Activated T-cell treated with anti-CD3 and anti-CD28 coated beads for 48 hours (primary cell): ENCODE measurements at regions not wholly inside any gene's neighbourhood (a gene's known extent, or its start where the extent isn't known, plus 50 kb on each side); places are given as distances from the start of the nearest gene placed in this dataset.
"Not testable (repeated sequence)": the region's sequence is repeated elsewhere in the genome, so short reads cannot be mapped to it uniquely, and the experiment has no call there.

Experiments used
- DNase-seq: peaks from one replicate; pipeline ENCODE4 v3.0.0-alpha.2; 2020; ENCODE audit warnings: low read depth

GRCh38 chr3:162398554-162398953, 901.9 kb downstream of the OTOL1 start:
- DNase-seq = no peak

DNA sequence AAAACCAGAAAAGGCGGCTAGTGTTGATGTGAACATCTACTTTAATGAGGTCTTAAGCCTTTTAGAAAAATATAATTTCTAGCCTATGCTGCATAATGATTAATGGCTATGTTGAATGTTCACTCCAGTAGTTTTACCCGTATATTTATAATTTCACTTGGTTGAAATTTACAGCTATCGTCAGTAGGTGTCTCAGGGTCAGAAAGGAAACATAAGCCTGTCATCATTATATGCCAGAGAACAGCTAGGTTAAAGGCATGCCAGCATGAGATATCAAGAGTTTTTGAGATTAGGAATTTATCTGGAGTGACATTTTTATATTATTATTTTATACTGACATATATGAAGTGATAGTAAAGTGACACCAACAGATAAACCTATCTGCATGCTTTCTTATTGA, 904.1 kb downstream of the OTOL1 start:
- no peak for DNase-seq

- not testable (repeated sequence) for DNase-seq
Observed at GRCh38 chr3:162411556-162411955, 914.9 kb downstream of the OTOL1 start.

GRCh38 chr3:162421721-162422120, 925.1 kb downstream of the OTOL1 start:
- DNase-seq = no peak

DNA sequence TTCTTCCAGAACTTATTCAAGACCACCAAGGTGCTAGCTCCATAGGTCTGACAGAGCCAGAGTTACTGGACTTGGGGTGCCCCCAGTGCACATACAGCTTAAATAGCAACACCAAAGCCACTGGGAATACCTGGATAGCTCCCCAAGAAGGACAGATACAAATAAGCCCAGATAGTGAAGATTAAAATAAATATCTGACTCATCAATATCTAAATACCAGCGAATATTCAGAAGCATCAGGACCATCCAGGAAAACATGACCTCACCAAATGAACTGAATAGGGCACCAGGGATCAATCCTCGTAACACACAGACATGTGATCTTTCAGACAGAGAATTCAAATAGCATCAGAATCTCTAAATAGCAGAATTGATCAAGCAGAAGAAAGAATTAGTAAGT, 931.6 kb downstream of the OTOL1 start:
- DNase-seq = no peak

- no peak for DNase-seq
Observed at GRCh38 chr3:162435750-162436149, 939.1 kb downstream of the OTOL1 start.

DNA sequence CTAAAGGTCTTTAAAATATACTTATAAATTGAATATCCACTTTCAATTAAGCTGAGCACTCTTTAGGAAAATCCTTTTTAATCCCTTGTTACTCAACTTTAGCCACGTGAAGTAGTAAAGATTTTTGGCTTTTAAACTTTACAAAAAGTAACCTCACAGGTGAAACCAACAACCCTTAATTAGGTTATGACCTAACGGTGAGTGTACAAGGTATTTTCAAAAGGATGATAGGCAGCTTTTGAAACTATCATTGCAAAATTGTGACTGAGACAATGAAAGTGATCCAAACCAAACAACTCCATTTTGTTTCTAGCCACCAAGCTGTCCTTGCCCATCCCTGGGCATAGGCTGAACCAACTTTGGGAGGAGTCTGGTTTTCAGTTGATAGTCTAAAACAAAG, 940.2 kb downstream of the OTOL1 start:
- no peak for DNase-seq

- no peak for DNase-seq
Observed at GRCh38 chr3:162437480-162437879, 940.9 kb downstream of the OTOL1 start.

DNA sequence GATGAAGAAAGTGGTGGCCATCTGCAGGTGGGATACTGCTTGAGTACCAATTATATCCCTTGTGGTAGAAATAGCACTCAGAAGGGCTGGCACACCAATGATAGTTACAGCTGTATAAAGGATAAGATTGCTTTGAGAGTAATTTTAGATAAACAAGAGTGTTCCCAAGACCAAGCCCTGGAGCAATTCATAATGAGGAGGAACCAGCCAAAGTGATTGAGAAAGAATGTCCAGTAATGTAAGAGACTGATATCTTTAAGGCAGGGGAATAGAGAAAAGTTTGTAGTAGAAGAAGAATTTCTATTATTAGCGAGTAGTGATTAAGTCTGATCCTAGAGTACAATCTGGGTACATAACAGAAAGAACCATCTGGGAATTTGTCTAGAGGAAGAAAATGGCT, 945.1 kb downstream of the OTOL1 start:
- DNase-seq = no peak

GRCh38 chr3:162443376-162443775, 946.8 kb downstream of the OTOL1 start:
- DNase-seq = no peak

DNA sequence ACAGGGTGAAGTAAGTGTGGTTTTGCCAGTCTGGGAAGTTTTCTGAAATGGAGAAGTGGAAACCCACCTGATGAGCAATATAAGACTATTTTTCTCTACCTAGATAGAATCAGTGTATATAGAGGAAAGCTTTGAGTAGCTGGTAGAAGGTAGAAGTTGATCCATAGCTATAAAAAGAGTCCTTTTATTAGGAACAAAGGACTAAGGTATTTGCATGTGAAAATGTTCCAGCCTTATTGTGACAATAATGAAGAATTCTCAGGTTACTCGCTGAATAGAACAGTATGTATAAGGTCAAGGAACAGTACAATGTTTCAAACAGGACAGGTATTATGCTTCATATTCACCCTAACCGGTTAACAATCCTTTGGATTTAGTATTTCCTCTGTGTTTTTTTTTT, 972.2 kb downstream of the OTOL1 start:
- no peak for DNase-seq

DNA sequence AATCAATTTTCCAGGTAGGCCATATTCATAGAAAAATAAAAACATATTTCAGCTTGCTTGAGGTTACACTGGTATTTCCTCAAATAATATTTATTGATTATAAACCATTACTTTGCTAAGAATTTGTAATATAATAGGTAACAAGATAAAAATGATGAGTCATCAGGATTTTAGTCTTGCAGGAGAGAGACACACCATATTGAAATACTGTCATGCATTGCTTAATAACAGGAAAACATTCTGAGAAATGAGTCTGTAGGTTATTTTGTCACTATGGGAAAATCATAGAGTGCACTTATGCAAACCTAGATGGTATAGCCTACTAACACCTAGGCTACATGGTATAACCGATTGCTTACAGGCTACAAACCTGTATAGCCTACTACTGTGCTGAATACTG, 990.5 kb downstream of the OTOL1 start:
- DNase-seq = no peak

DNA sequence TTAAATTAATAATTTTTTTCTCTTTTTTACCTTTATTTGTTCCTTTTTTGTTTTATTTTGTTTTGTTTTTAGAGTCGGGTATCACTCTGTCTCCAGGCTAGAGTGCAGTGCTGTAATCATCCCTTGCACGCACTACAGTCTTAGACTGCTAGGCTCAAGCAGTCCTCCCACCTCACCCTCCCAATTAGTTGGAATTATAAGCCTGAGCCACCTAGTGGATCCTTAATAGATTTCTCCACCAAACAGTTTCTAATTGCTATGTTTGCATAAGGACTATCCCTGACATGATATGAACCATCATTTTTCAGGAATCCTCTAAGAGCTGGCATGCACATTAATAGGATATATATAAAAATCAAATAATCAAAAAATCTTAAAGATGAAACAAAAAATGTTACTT, 993.2 kb downstream of the OTOL1 start:
- no peak for DNase-seq

DNA sequence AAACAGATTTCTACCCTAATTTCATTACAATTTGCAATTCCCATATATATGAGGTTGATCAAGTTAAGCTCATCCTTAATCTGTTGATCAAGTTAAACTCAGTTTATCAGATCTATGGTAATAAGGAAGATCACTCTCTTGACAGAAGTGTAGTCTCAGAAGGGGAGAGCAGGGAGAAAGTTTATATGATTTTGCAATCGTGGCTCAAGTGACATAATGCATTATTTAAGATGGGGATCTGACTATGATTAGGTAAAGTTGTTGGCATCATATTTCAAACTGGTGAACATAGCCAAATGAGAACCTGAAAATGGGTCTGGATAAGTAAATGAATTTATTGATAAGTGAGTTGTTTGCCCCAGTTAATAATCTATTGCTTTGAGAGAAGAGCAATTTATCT, 995.3 kb downstream of the OTOL1 start:
- no peak for DNase-seq

- no peak for DNase-seq
Observed at GRCh38 chr3:162492446-162493081, 996.0 kb downstream of the OTOL1 start.

DNA sequence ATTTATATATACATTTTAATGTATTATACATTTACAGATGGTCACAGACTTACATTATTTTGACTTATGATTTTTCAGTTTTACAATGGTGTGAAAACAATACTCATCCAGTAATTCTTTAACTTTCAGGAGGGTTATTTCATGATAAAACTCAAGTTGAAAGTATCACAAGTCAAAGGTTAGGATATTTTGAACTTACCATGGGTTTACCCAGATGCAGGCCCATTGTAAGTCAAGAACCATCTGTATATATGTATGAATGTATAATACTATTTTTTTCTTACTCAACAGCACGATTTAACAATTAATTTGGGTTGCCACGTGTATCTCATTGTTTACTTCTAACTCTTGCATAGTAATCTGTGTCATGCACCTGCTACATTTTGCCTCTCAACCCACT, 1002.0 kb downstream of the OTOL1 start:
- no peak for DNase-seq

- DNase-seq = no peak
Observed at GRCh38 chr3:162507397-162507796, 1010.8 kb downstream of the OTOL1 start.

GRCh38 chr3:162512488-162512887, 1015.9 kb downstream of the OTOL1 start:
- DNase-seq = no peak

GRCh38 chr3:162517110-162517509, 1020.5 kb downstream of the OTOL1 start:
- DNase-seq = no peak

DNA sequence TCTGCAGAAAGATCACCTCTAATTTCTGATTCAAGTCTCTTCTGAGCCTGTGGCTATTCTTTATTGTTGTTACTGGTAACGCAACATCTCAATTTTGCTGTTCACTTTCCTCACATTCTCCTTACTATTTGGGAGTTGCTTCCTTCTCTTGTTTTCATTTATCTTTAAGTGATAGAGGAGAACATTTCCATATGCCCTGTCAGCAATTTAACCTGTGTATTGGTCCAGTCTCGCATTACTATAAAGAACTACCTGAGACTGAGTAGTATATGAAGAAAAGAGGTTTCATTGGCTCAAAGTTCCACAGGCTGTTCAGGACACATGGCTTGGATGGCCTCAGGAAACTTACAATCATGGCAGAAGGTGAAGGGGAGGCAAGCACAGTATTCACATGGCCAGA, 1025.1 kb downstream of the OTOL1 start:
- DNase-seq = no peak

DNA sequence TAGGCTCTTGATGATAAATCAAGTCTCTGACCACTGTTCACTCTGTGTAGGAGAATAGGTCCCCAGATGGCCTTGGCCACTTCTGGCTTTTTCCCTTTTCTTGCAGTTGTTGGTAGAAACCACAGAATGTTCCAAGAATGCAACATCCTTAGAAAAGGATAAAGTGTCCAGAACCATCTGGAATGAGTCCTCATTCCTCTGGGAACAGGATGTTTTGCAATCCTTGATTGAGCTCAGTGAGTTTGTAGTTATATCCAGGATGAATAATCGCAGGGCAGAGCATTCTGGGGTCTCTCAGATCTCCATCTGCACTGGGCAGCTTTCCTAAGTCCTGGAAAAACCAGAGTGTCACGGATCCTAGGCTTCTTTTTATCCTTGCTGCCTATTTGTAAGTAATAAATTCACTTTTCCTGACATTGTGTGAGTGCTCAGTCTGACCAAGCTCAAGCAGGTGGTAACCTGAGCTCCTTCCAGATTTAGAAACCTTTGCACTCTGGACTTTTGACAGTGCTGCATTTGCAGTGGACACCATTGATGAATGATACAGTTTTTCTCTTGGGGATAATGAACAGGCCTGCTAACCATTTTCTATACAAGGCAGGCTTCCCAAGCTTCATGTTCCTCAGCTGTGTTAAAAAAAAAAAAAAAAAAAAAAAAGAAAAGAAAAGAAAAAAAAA, 1028.6 kb downstream of the OTOL1 start:
- no peak for DNase-seq

DNA sequence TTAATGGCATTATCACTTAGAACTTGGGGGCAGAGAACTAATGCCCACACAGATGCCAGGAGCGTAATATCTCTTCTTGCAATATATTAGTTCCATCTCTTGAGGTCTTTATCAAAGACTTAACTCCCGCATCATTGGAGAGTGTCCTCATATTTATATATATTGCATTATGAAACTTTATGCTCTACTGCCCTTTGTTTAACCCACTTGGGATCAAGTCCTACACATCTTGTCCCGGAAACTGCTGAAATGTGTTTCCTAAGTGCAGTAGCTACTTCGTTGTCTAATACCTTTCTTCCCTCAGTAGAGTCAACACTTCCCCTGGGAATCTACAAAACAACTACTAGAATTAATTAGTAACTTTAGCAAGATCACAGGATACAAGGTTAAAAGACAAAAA, 1029.2 kb downstream of the OTOL1 start:
- DNase-seq = no peak

DNA sequence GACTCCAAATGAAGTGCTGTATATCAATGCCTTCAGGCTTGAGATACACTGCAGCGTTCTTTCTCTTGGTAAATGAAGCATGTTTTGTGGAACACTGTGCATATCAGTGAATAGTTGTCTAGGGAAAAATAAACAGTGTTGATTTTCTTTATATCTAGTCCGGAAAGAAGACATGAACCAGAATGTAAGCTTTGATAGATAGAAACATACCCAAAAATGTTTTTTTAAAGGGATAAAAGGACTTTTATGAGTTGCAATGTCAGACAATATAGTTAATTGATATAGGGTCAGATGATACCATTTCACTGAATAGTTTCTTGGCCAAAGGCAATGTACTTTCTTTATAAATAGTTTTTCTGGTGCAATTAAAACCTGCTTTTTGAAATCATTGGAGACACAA, 1037.8 kb downstream of the OTOL1 start:
- no peak for DNase-seq

- DNase-seq = no peak
Observed at GRCh38 chr3:162538491-162538890, 1041.9 kb downstream of the OTOL1 start.
